ENCODE measurements at regions not wholly inside any gene's neighbourhood (a gene's known extent, or its start where the extent isn't known, plus 50 kb on each side); places are given as distances from the start of the nearest gene placed in this dataset.

DNA sequence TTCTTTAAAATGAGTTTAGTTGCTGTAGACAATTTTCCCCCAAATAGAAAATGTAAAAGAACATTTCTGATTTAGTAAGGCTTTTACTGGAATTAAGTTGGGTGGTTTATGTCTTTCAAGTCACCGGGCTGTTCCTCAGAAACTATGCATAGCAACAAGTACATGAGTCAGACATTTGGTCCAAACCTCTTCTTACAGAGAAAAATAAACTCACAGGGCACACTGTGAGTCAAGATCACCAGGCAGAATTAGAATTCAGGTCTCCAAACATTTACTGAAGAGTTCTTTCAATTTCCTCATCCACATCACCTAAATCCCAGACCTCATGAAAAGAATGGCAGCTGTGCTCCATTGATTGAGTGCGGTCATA is 476.1 kb upstream of the SOX5 start:
- DNase-seq (no peak), FAIRE-seq (no peak)
- H3K4me3 ChIP-seq (ENCODE audit: low read length in 3 of 3) = no peak overlapping the region
- intact Hi-C loops (cut with DNase I) = no loop called here
- H3K27me3 ChIP-seq (ENCODE audit: control insufficient read depth, insufficient read depth, low read length) = no peaks in the 10 kb centered on the region
- H3K9ac ChIP-seq (ENCODE audit: low read length in 3 of 3) = no peak overlapping the region
- H3K36me3 ChIP-seq (ENCODE audit: control insufficient read depth in 2 of 3, insufficient read depth in 3 of 3, low read length in 3 of 3) = no peaks in the 10 kb centered on the region
- TF ChIP-seq, protein P1, sequence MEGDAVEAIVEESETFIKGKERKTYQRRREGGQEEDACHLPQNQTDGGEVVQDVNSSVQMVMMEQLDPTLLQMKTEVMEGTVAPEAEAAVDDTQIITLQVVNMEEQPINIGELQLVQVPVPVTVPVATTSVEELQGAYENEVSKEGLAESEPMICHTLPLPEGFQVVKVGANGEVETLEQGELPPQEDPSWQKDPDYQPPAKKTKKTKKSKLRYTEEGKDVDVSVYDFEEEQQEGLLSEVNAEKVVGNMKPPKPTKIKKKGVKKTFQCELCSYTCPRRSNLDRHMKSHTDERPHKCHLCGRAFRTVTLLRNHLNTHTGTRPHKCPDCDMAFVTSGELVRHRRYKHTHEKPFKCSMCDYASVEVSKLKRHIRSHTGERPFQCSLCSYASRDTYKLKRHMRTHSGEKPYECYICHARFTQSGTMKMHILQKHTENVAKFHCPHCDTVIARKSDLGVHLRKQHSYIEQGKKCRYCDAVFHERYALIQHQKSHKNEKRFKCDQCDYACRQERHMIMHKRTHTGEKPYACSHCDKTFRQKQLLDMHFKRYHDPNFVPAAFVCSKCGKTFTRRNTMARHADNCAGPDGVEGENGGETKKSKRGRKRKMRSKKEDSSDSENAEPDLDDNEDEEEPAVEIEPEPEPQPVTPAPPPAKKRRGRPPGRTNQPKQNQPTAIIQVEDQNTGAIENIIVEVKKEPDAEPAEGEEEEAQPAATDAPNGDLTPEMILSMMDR (IDR thresholded peaks at IDR 0.05; ENCODE audit: borderline replicate concordance, extremely low read depth, insufficient read depth) = no peak
- H3K27ac ChIP-seq (ENCODE audit: low read depth in 2 of 2, low read length in 2 of 2) = no peak overlapping the region
- H3K9me3 ChIP-seq (ENCODE audit: control insufficient read depth in 2 of 3, insufficient read depth in 1 of 3, low read length in 3 of 3) = no peaks in the 10 kb centered on the region
- H3K4me1 ChIP-seq (ENCODE audit: control insufficient read depth in 2 of 3, insufficient read depth in 2 of 3, low read depth in 1 of 3, low read length in 3 of 3) = no peaks in the 10 kb centered on the region

DNA sequence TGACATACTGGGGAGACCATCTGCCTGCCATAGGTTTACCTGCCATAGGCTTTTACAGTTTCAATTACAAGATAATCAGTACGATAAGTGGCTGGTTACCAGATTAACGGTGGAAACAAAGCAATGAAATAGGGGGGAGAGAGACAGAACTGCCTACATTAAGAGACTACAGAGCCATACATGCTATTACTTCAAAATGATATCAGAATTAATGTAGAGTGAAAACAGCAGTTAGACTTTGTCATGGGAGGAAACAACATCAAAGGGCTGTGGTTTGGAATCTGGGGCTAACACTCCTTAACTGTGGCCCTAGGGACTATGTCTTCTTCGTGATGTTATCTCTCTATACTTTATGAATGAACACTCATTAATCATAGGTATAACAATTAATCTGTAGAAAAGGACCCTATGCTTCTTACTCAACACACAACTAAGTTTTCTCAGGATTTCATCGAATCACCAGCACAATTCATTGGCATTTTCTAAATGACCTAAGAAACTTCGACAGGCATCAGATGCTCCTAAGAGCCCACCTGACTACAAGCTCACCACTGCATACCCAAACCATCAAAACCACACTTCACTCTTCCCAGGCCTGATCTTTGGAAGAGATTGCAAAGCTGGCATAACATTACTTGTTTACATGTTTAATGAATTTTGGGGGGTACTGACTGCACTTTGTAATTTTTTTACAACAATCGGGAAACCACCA is 475.6 kb upstream of the SOX5 start:
- no peak overlapping the region for H3K4me3 ChIP-seq (ENCODE audit: low read length in 3 of 3)
- no peaks in the 10 kb centered on the region for H3K4me1 ChIP-seq (ENCODE audit: control insufficient read depth in 2 of 3, insufficient read depth in 2 of 3, low read depth in 1 of 3, low read length in 3 of 3)
- H3K36me3 ChIP-seq (ENCODE audit: control insufficient read depth in 2 of 3, insufficient read depth in 3 of 3, low read length in 3 of 3) = no peaks in the 10 kb centered on the region
- intact Hi-C loops (cut with DNase I) = no loop called here
- H3K9me3 ChIP-seq (ENCODE audit: control insufficient read depth in 2 of 3, insufficient read depth in 1 of 3, low read length in 3 of 3) = no peaks in the 10 kb centered on the region
- no peaks in the 10 kb centered on the region for H3K27me3 ChIP-seq (ENCODE audit: control insufficient read depth, insufficient read depth, low read length)
- no peak overlapping the region for H3K27ac ChIP-seq (ENCODE audit: low read depth in 2 of 2, low read length in 2 of 2)
- FAIRE-seq = no peak
- H3K9ac ChIP-seq (ENCODE audit: low read length in 3 of 3) = no peak overlapping the region
- no peak for DNase-seq
- TF ChIP-seq, protein P1 (IDR thresholded peaks at IDR 0.05; ENCODE audit: borderline replicate concordance, extremely low read depth, insufficient read depth) = no peak

DNA sequence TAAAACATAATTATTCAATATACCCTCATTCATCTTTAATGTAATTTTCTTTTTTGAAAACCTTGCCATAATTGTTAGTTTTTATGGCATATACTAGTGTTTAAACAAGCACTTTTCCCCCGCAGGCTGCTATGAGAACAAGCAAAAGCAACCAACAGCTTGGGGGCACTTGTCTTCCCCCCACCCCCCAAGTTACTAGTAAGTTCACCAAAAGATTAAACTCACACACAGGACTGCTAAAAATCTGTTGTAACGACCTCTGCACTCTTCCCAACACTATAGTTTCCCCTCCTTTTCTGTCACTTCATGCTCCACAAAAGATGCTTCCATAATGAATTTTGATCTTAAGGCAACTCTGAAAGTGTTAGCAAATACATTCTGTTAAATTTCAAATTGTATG is 474.9 kb upstream of the SOX5 start:
- no peaks in the 10 kb centered on the region for H3K36me3 ChIP-seq (ENCODE audit: control insufficient read depth in 2 of 3, insufficient read depth in 3 of 3, low read length in 3 of 3)
- intact Hi-C loops (cut with DNase I) = no loop called here
- TF ChIP-seq, protein P1 (IDR thresholded peaks at IDR 0.05; ENCODE audit: borderline replicate concordance, extremely low read depth, insufficient read depth) = no peak
- H3K27ac ChIP-seq (ENCODE audit: low read depth in 2 of 2, low read length in 2 of 2) = no peak overlapping the region
- no peak overlapping the region for H3K9ac ChIP-seq (ENCODE audit: low read length in 3 of 3)
- no peaks in the 10 kb centered on the region for H3K4me1 ChIP-seq (ENCODE audit: control insufficient read depth in 2 of 3, insufficient read depth in 2 of 3, low read depth in 1 of 3, low read length in 3 of 3)
- H3K9me3 ChIP-seq (ENCODE audit: control insufficient read depth in 2 of 3, insufficient read depth in 1 of 3, low read length in 3 of 3) = no peaks in the 10 kb centered on the region
- H3K27me3 ChIP-seq (ENCODE audit: control insufficient read depth, insufficient read depth, low read length) = no peaks in the 10 kb centered on the region
- DNase-seq (no peak), FAIRE-seq (no peak)
- no peak overlapping the region for H3K4me3 ChIP-seq (ENCODE audit: low read length in 3 of 3)

GRCh38 chr12:24423611-24424010 is 474.1 kb upstream of the SOX5 start:
- FAIRE-seq = no peak
- H3K4me1 ChIP-seq (ENCODE audit: control insufficient read depth in 2 of 3, insufficient read depth in 2 of 3, low read depth in 1 of 3, low read length in 3 of 3) = no peaks in the 10 kb centered on the region
- no peak for DNase-seq
- H3K9me3 ChIP-seq (ENCODE audit: control insufficient read depth in 2 of 3, insufficient read depth in 1 of 3, low read length in 3 of 3) = no peaks in the 10 kb centered on the region
- TF ChIP-seq, protein P1 (IDR thresholded peaks at IDR 0.05; ENCODE audit: borderline replicate concordance, extremely low read depth, insufficient read depth) = no peak
- H3K36me3 ChIP-seq (ENCODE audit: control insufficient read depth in 2 of 3, insufficient read depth in 3 of 3, low read length in 3 of 3) = no peaks in the 10 kb centered on the region
- no peak overlapping the region for H3K27ac ChIP-seq (ENCODE audit: low read depth in 2 of 2, low read length in 2 of 2)
- H3K9ac ChIP-seq (ENCODE audit: low read length in 3 of 3) = no peak overlapping the region
- intact Hi-C loops (cut with DNase I) = no loop called here
- no peak overlapping the region for H3K4me3 ChIP-seq (ENCODE audit: low read length in 3 of 3)
- no peaks in the 10 kb centered on the region for H3K27me3 ChIP-seq (ENCODE audit: control insufficient read depth, insufficient read depth, low read length)

All from kidney (tissue), 13 donors.